Smooth muscle cell (in vitro differentiated cells): ENCODE measurements at regions not wholly inside any gene's neighbourhood (a gene's known extent, or its start where the extent isn't known, plus 50 kb on each side); places are given as distances from the start of the nearest gene placed in this dataset.
A peak's percentile ranks its signal among the peaks of the same experiment; 100 is the strongest.

Experiments used
- DNase-seq: peaks from one replicate; lab custom pipeline; 2025; ENCODE audit not compliant: unreplicated experiment; lab: John Stamatoyannopoulos, UW
- H2AFZ ChIP-seq: fragments of 200-600 bp; sonication (generic); 2 replicates; pipeline ENCODE4 v1.6.0; 2016; ENCODE audit warnings: antibody characterized with exemption, low read depth, mild to moderate bottlenecking
- H3F3A ChIP-seq: fragments of 200-600 bp; sonication (generic); 2 replicates; pipeline ENCODE4 v1.6.0; 2017; ENCODE audit warnings: antibody characterized with exemption, low read depth
- H3K27ac ChIP-seq: fragments of 200-600 bp; sonication (generic); 2 replicates; pipeline ENCODE4 v1.5.1; 2016; ENCODE audit warnings: low read depth, mild to moderate bottlenecking
- H3K27me3 ChIP-seq: fragments of 200-600 bp; sonication (generic); 2 replicates; pipeline ENCODE4 v1.6.1; 2016; ENCODE audit warnings: low read depth, mild to moderate bottlenecking
- H3K36me3 ChIP-seq: fragments of 200-600 bp; sonication (generic); 2 replicates; pipeline ENCODE4 v1.5.1; 2016; ENCODE audit warnings: low read depth
- H3K4me1 ChIP-seq: fragments of 200-600 bp; sonication (generic); 2 replicates; pipeline ENCODE4 v1.5.1; 2016; ENCODE audit warnings: low read depth
- H3K4me2 ChIP-seq: fragments of 200-600 bp; sonication (generic); 2 replicates; pipeline ENCODE4 v1.6.0; 2016; ENCODE audit warnings: mild to moderate bottlenecking
- H3K4me3 ChIP-seq: fragments of 200-600 bp; sonication (generic); 2 replicates; pipeline ENCODE4 v1.5.1; 2016; ENCODE audit warnings: mild to moderate bottlenecking
- H3K79me2 ChIP-seq: fragments of 200-600 bp; sonication (generic); 2 replicates; pipeline ENCODE4 v1.6.0; 2016; ENCODE audit warnings: low read depth, mild to moderate bottlenecking
- H3K9ac ChIP-seq: fragments of 200-600 bp; sonication (generic); 2 replicates; pipeline ENCODE4 v1.6.0; 2016; ENCODE audit warnings: low read depth
- H3K9me3 ChIP-seq: fragments of 200-600 bp; sonication (generic); replicated peaks from 2 replicates; pipeline ENCODE4 v1.5.1; 2016; ENCODE audit warnings: low read depth
- H4K20me1 ChIP-seq: fragments of 200-600 bp; sonication (generic); 2 replicates; pipeline ENCODE4 v1.6.0; 2016; ENCODE audit warnings: low read depth
- WGBS: methylation state at CpG from one replicate; pipeline ENCODE4 v1.1.7; 2016; ENCODE audit warnings: low lambda C conversion rate; 5-methylcytosine and 5-hydroxymethylcytosine counted together
- TF ChIP-seq, protein P1 (sequence below): fragments of 200-600 bp; sonication (generic); IDR thresholded peaks from 2 replicates; pipeline ENCODE4 v1.5.1; 2017; ENCODE audit warnings: borderline replicate concordance, mild to moderate bottlenecking, antibody characterized with exemption; ENCODE audit not compliant: insufficient read depth, poor library complexity, severe bottlenecking

DNA sequence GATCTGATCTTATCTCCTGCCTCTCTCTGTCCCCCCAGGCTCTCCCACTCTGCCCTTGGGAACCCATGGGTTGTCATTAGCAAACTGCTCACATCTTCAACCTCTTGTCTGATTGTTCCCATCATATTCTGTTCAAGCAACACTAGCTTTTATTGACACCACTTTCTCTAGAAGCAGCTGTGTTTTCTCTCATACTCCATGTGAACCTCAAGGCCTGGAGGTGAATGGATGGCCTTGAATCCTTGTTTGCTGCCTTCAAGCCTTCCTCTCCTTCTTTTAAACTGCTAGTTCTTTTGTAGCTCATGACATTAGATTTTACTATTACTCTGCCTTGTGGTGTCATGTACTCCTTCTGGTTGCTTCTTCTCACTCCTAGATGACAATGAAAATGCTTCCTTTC lies 149.5 kb upstream of the WDFY3 start:
- Histone ChIP-seq H3F3A (no peaks in the 10 kb centered on the region), H3K27me3 (no peaks in the 10 kb centered on the region), H3K9ac (no peak overlapping the region), H3K4me2 (no peak overlapping the region), H4K20me1 (no peaks in the 10 kb centered on the region), H3K79me2 (no peaks in the 10 kb centered on the region), H3K4me3 (no peak overlapping the region), H2AFZ (no peak overlapping the region), H3K9me3 (no peaks in the 10 kb centered on the region), H3K27ac (no peak overlapping the region), H3K36me3 (no peaks in the 10 kb centered on the region), H3K4me1 (no peaks in the 10 kb centered on the region)
- TF ChIP-seq, protein P1, sequence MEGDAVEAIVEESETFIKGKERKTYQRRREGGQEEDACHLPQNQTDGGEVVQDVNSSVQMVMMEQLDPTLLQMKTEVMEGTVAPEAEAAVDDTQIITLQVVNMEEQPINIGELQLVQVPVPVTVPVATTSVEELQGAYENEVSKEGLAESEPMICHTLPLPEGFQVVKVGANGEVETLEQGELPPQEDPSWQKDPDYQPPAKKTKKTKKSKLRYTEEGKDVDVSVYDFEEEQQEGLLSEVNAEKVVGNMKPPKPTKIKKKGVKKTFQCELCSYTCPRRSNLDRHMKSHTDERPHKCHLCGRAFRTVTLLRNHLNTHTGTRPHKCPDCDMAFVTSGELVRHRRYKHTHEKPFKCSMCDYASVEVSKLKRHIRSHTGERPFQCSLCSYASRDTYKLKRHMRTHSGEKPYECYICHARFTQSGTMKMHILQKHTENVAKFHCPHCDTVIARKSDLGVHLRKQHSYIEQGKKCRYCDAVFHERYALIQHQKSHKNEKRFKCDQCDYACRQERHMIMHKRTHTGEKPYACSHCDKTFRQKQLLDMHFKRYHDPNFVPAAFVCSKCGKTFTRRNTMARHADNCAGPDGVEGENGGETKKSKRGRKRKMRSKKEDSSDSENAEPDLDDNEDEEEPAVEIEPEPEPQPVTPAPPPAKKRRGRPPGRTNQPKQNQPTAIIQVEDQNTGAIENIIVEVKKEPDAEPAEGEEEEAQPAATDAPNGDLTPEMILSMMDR = no peak
- DNase-seq = no peak

DNA sequence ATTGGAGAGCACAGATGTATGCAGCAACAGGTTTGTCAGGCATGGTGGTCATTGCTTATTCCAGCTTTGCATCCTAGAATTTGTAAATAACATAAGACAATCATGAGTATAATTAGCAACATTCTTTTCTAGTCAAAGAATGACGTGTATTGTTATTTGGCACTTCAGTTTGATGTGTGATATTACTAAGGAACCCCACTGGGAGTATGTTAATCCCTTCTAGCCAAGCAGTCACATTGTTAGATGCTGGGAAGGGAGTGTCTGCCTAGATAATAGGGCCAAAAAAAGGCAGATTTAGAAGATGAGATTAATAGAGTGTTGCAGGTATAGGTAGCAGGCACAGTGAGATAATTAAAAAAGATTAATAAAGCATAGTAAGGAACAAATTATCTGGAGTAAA lies 159.2 kb upstream of the WDFY3 start:
- Histone ChIP-seq H2AFZ (no peak overlapping the region), H3F3A (no peaks in the 10 kb centered on the region), H3K4me3 (no peak overlapping the region), H3K4me2 (no peak overlapping the region), H3K36me3 (no peaks in the 10 kb centered on the region), H3K79me2 (no peaks in the 10 kb centered on the region), H3K9ac (no peak overlapping the region), H3K27me3 (no peaks in the 10 kb centered on the region), H3K27ac (no peak overlapping the region), H3K9me3 (no peaks in the 10 kb centered on the region), H3K4me1 (peaks cover 34% of the 10 kb centered on the region), H4K20me1 (no peaks in the 10 kb centered on the region)
- 25% methylated on average over 1 of the region's 1 CpG for WGBS
- TF ChIP-seq, protein P1 = no peak
- no peak for DNase-seq

DNA sequence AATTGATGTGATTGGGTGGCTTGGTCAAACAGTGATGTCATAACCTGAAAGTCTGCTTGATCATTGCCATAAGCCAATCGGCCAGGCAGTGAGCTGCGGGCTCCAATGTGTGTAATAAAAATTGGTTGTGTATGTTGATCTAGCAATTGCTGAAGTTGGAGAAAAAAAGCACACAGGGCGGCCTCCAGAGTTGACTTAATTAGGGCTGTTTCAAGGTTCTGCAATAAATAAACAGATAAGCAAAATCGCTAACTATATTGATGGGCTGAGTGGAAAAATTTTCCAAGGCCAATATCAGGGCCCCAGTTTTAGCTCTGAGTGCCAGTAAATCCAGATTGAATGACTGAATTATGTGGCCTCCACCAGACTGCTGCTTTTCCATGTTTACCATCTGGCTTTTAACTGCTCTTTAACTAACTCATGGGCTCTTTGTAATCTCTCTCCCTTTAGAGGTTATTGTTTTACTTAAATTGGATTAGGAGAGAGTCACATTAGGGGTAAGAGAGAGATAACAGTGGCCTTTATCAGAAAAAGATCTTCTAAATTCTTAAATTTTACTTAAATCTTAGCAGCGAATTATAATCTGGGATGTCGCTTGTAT lies 160.6 kb upstream of the WDFY3 start:
- no peaks in the 10 kb centered on the region for H3K9me3 ChIP-seq
- no peak overlapping the region for H3K27ac ChIP-seq
- no peaks in the 10 kb centered on the region for H3K79me2 ChIP-seq
- H3K27me3 ChIP-seq = no peaks in the 10 kb centered on the region
- peak overlapping the region; percentile 67 for H2AFZ ChIP-seq
- H3K36me3 ChIP-seq = no peaks in the 10 kb centered on the region
- no peak for DNase-seq
- TF ChIP-seq, protein P1 = no peak
- H3K9ac ChIP-seq = no peak overlapping the region
- WGBS = 54% methylated on average over 6 of the region's 6 CpGs
- no peaks in the 10 kb centered on the region for H3F3A ChIP-seq
- H3K4me3 ChIP-seq = no peak overlapping the region
- H3K4me2 ChIP-seq = peak overlapping the region; percentile 50
- no peaks in the 10 kb centered on the region for H4K20me1 ChIP-seq
- peaks cover 34% of the 10 kb centered on the region for H3K4me1 ChIP-seq

DNA sequence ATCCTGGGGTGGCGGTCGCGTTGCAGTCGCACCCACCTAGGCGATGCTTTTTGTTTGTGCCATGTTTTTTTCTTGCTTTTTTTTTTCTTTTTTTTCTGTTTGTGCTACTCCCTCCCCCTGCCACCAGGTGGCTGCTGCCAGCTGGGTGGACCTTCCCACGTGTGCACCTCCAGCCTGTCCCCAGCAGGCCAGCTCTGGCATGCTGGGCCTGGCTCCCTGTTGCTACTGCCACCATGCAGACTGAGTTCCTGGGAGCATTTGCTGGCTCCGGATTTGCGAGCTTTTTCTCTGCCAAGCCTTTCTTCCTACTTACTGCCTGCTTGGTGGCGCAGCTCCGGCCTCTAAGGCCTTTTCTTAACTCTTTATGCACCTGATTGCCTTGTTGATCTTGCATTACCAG lies 161.2 kb upstream of the WDFY3 start:
- Histone ChIP-seq H3K9me3 (no peaks in the 10 kb centered on the region), H3K9ac (no peak overlapping the region), H4K20me1 (no peaks in the 10 kb centered on the region), H3K4me1 (peaks cover 34% of the 10 kb centered on the region), H3K4me3 (no peak overlapping the region), H3K27me3 (no peaks in the 10 kb centered on the region), H3K79me2 (no peaks in the 10 kb centered on the region), H3K36me3 (no peaks in the 10 kb centered on the region), H3F3A (no peaks in the 10 kb centered on the region), H3K4me2 (peak overlapping the region; percentile 50), H3K27ac (no peak overlapping the region), H2AFZ (peak overlapping the region; percentile 67)
- TF ChIP-seq, protein P1 = peak; percentile 59
- no peak for DNase-seq
- 36% methylated on average over 10 of the region's 10 CpGs for WGBS
